HepG2 (cell line): ENCODE measurements at regions not wholly inside any gene's neighbourhood (a gene's known extent, or its start where the extent isn't known, plus 50 kb on each side); places are given as distances from the start of the nearest gene placed in this dataset.

ENCODE experiments used
- ATAC-seq: fragments of 200-7000 bp; cut with Tn5 transposase; 3 replicates; pipeline ENCODE4 v1.9.1; 2020; ENCODE audit warnings: mild to moderate bottlenecking, moderate library complexity
- BruUV-seq: library from RNA; stranded (reverse); fragments of 400-500 nt; replicated peaks from 2 replicates; lab custom pipeline; 2021; lab: Mats Ljungman, UMichigan
- CTCF ChIA-PET: fragments of 300-600 bp; formaldehyde crosslinking; extraction: SDS; loops from one replicate; lab custom pipeline; 2021; ENCODE audit warnings: low total read pairs, inconsistent platforms, low intra/inter-chr PET ratio; lab: Yijun Ruan, JAX
- POLR2A ChIA-PET: fragments of 350-600 bp; sonication (Branson Sonifier 250); formaldehyde crosslinking; loops from one replicate; lab custom pipeline; 2020; ENCODE audit warnings: antibody characterized with exemption, inconsistent platforms; lab: Yijun Ruan, JAX
- DNase-seq: peaks from one replicate; pipeline ENCODE4 v3.0.0-alpha.2; 2015; ENCODE audit warnings: low spot score
- FAIRE-seq: peaks from 3 replicates; lab custom pipeline; 2011; peaks lifted over from hg19 to GRCh38; lab: Jason Lieb, UNC
- H2AFZ ChIP-seq: one replicate; pipeline ENCODE4 v1.6.1; 2011; ENCODE audit warnings: low read length, inconsistent platforms
- H3K27ac ChIP-seq: fragments of 300-600 bp; 3 replicates; pipeline ENCODE4 v1.8.0; 2011; ENCODE audit warnings: mixed run types, mild to moderate bottlenecking, mixed read lengths, low read length, inconsistent platforms; ENCODE audit not compliant: insufficient read depth; ENCODE audit errors: extremely low read length
- H3K27me3 ChIP-seq, 2 experiments: fragments of 200-600 bp in 1 of 2; 2 replicates in 1 of 2; 3 replicates in 1 of 2; pipeline versions ENCODE4 v1.6.0 to v1.8.0; 2011; ENCODE audit warnings: low read length in 2 of 2, mild to moderate bottlenecking in 2 of 2, moderate library complexity in 2 of 2, inconsistent platforms in 1 of 2; ENCODE audit not compliant: insufficient read depth in 2 of 2, control insufficient read depth in 1 of 2
- H3K36me3 ChIP-seq, 2 experiments: fragments of 200-600 bp in 1 of 2; replicated peaks in 1 of 2; 2 replicates in 1 of 2; 3 replicates in 1 of 2; pipeline versions ENCODE4 v1.5.1 to v1.8.0; 2011; ENCODE audit warnings: low read length in 2 of 2, inconsistent platforms in 1 of 2; ENCODE audit not compliant: insufficient read depth in 2 of 2, control insufficient read depth in 1 of 2
- H3K4me1 ChIP-seq: 2 replicates; pipeline ENCODE4 v1.5.1; 2012; ENCODE audit warnings: low read length, inconsistent platforms; ENCODE audit not compliant: insufficient read depth
- H3K4me2 ChIP-seq: 2 replicates; pipeline ENCODE4 v1.6.0; 2011; ENCODE audit warnings: low read depth, low read length, inconsistent platforms
- H3K4me3 ChIP-seq, 3 experiments: fragments of 200-600 bp in 1 of 3; sonication (generic), shearing (Covaris generic) in 1 of 3; replicated peaks in 1 of 3; 2 replicates each; pipeline ENCODE4 v1.5.1; 2011 to 2016; ENCODE audit warnings: low read length in 3 of 3, inconsistent platforms in 2 of 3, low read depth in 2 of 3, mild to moderate bottlenecking in 2 of 3, control low read depth in 1 of 3, mixed read lengths in 1 of 3; ENCODE audit not compliant: insufficient read depth in 1 of 3
- H3K79me2 ChIP-seq: one replicate; pipeline ENCODE4 v1.6.1; 2011; ENCODE audit warnings: low read length, inconsistent platforms; ENCODE audit not compliant: insufficient read depth
- H3K9ac ChIP-seq: 2 replicates; pipeline ENCODE4 v1.6.0; 2011; ENCODE audit warnings: mild to moderate bottlenecking, low read depth, low read length, inconsistent platforms; ENCODE audit not compliant: insufficient read depth
- H3K9me3 ChIP-seq: 2 replicates; pipeline ENCODE4 v1.5.1; 2012; ENCODE audit warnings: mild to moderate bottlenecking, low read length
- H4K20me1 ChIP-seq: 2 replicates; pipeline ENCODE4 v1.6.0; 2011; ENCODE audit warnings: inconsistent platforms, mild to moderate bottlenecking, low read length, moderate library complexity; ENCODE audit not compliant: insufficient read depth
- KDM2A ChIP-seq: sonication (generic); formaldehyde crosslinking; IDR thresholded peaks from 2 replicates; pipeline ENCODE4 v1.4.0; 2020; ENCODE audit warnings: low read depth, missing genetic modification reagents, borderline replicate concordance
- SP5 ChIP-seq: IDR thresholded peaks from 2 replicates; pipeline ENCODE4 v1.6.1; 2016; ENCODE audit warnings: low read depth, borderline replicate concordance
- ZC3H13 ChIP-seq: sonication (generic); formaldehyde crosslinking; IDR thresholded peaks from 2 replicates; pipeline ENCODE4 v1.8.1; 2023; ENCODE audit warnings: mild to moderate bottlenecking, missing genetic modification reagents, moderate library complexity
- ZNF205 ChIP-seq: IDR thresholded peaks from 2 replicates; pipeline ENCODE4 v1.6.1; 2018; ENCODE audit warnings: missing biosample characterization, missing genetic modification reagents
- ZNF333 ChIP-seq: sonication (generic); formaldehyde crosslinking; IDR thresholded peaks from 2 replicates; pipeline ENCODE4 v1.4.0; 2020; ENCODE audit warnings: mild to moderate bottlenecking, missing genetic modification reagents, borderline replicate concordance
- ZNF589 ChIP-seq: sonication (generic); formaldehyde crosslinking; conservative IDR thresholded peaks from 2 replicates; pipeline ENCODE4 v1.8.0; 2022; ENCODE audit warnings: mild to moderate bottlenecking, moderate library complexity, missing genetic modification reagents
- WGBS: methylation state at CpG from one replicate; pipeline ENCODE4 v1.1.6; 2017; ENCODE audit warnings: low lambda C conversion rate; 5-methylcytosine and 5-hydroxymethylcytosine counted together
- in situ Hi-C: cut with HindIII; loops from 2 replicates; pipeline ENCODE4 v1.10.0; 2017; ENCODE audit warnings: low pct_unique_long_range_greater_than_20kb; ENCODE audit not compliant: extremely low pct_ligation_motif_present
- intact Hi-C: fragments of 100-400 bp; cut with micrococcal nuclease; formaldehyde crosslinking; loops from one replicate; pipeline ENCODE4 v1.10.0; 2022; ENCODE audit not compliant: unreplicated experiment
- TF ChIP-seq, protein P1 (sequence below): IDR thresholded peaks from 2 replicates; pipeline ENCODE4 v1.6.1; 2016; ENCODE audit warnings: low read depth, missing genetic modification reagents, missing compliant biosample characterization

DNA sequence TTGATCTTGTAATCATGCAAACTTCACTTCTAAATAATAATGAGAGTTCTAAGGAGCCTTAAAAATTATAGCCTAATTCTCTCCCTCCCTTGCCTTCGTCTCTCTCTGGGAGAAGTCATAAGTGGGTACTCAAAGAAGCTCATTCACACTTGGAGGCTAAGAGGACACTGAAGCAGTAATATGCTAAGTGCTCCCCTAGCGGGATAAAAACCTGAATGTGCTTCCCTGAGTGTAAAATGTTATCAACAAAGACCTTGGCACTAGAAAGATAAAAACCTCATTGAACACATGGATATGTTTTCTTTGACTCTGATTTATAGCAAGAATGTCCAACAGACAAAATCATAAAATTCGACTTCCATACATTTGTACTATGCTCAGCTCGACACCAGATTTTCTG, 337.9 kb upstream of the NOVA1 start:
- no TSS peak for BruUV-seq
- DNase-seq (no peak), ATAC-seq (no peak), FAIRE-seq (no peak)
- TF ChIP-seq, protein P1, sequence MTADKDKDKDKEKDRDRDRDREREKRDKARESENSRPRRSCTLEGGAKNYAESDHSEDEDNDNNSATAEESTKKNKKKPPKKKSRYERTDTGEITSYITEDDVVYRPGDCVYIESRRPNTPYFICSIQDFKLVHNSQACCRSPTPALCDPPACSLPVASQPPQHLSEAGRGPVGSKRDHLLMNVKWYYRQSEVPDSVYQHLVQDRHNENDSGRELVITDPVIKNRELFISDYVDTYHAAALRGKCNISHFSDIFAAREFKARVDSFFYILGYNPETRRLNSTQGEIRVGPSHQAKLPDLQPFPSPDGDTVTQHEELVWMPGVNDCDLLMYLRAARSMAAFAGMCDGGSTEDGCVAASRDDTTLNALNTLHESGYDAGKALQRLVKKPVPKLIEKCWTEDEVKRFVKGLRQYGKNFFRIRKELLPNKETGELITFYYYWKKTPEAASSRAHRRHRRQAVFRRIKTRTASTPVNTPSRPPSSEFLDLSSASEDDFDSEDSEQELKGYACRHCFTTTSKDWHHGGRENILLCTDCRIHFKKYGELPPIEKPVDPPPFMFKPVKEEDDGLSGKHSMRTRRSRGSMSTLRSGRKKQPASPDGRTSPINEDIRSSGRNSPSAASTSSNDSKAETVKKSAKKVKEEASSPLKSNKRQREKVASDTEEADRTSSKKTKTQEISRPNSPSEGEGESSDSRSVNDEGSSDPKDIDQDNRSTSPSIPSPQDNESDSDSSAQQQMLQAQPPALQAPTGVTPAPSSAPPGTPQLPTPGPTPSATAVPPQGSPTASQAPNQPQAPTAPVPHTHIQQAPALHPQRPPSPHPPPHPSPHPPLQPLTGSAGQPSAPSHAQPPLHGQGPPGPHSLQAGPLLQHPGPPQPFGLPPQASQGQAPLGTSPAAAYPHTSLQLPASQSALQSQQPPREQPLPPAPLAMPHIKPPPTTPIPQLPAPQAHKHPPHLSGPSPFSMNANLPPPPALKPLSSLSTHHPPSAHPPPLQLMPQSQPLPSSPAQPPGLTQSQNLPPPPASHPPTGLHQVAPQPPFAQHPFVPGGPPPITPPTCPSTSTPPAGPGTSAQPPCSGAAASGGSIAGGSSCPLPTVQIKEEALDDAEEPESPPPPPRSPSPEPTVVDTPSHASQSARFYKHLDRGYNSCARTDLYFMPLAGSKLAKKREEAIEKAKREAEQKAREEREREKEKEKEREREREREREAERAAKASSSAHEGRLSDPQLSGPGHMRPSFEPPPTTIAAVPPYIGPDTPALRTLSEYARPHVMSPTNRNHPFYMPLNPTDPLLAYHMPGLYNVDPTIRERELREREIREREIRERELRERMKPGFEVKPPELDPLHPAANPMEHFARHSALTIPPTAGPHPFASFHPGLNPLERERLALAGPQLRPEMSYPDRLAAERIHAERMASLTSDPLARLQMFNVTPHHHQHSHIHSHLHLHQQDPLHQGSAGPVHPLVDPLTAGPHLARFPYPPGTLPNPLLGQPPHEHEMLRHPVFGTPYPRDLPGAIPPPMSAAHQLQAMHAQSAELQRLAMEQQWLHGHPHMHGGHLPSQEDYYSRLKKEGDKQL (CRISPR knock-in tag): no peak
- TF ChIP-seq SP5 (no peak), ZNF333 (no peak), KDM2A (CRISPR knock-in tag) (no peak), ZNF205 (CRISPR knock-in tag) (no peak), ZC3H13 (no peak), ZNF589 (CRISPR knock-in tag) (no peak)
- no peaks in the 10 kb centered on the region for H4K20me1 ChIP-seq
- POLR2A ChIA-PET: no interaction called here
- no peak overlapping the region for H3K4me3 ChIP-seq
- 1% methylated on average over 4 of the region's 4 CpGs for WGBS
- intact Hi-C loops: no loop called here
- no peaks in the 10 kb centered on the region for H3K79me2 ChIP-seq
- H2AFZ ChIP-seq: no peak overlapping the region
- no peak overlapping the region for H3K27ac ChIP-seq
- CTCF ChIA-PET: no interaction called here
- H3K4me2 ChIP-seq: no peak overlapping the region
- in situ Hi-C loops: no loop called here
- no peak overlapping the region for H3K9ac ChIP-seq
- peaks cover 84% of the 10 kb centered on the region for H3K9me3 ChIP-seq
- no peaks in the 10 kb centered on the region for H3K36me3 ChIP-seq
- no peaks in the 10 kb centered on the region for H3K27me3 ChIP-seq
- H3K4me1 ChIP-seq: no peaks in the 10 kb centered on the region
